Endodermal cell (in vitro differentiated cells): ENCODE measurements at regions not wholly inside any gene's neighbourhood (a gene's known extent, or its start where the extent isn't known, plus 50 kb on each side); places are given as distances from the start of the nearest gene placed in this dataset.

Experiments used
- DNase-seq: peaks from one replicate; pipeline ENCODE4 v3.0.0-alpha.2; 2017
- H3K27ac ChIP-seq: 2 replicates; pipeline ENCODE4 v1.5.1; 2013; ENCODE audit warnings: mild to moderate bottlenecking, low read depth, low read length, moderate library complexity
- H3K27me3 ChIP-seq: 2 replicates; pipeline ENCODE4 v1.6.1; 2013; ENCODE audit warnings: mild to moderate bottlenecking, low read length, moderate library complexity; ENCODE audit not compliant: insufficient read depth, control insufficient read depth, poor library complexity, severe bottlenecking
- H3K36me3 ChIP-seq: 2 replicates; pipeline ENCODE4 v1.7.0; 2013; ENCODE audit warnings: mild to moderate bottlenecking, low read length, moderate library complexity; ENCODE audit not compliant: control insufficient read depth, insufficient read depth
- H3K4me1 ChIP-seq: one replicate; pipeline ENCODE4 v1.7.0; 2013; ENCODE audit warnings: low read length; ENCODE audit not compliant: control insufficient read depth, insufficient read depth
- H3K4me3 ChIP-seq: 2 replicates; pipeline ENCODE4 v1.5.1; 2013; ENCODE audit warnings: mild to moderate bottlenecking, low read length, moderate library complexity
- H3K9ac ChIP-seq: 2 replicates; pipeline ENCODE4 v1.6.1; 2013; ENCODE audit warnings: mild to moderate bottlenecking, low read length, moderate library complexity; ENCODE audit not compliant: poor library complexity, severe bottlenecking; ENCODE audit errors: extremely low read depth
- H3K9me3 ChIP-seq: 2 replicates; pipeline ENCODE4 v1.6.1; 2013; ENCODE audit warnings: mild to moderate bottlenecking, low read length, moderate library complexity; ENCODE audit not compliant: control insufficient read depth
- H3K27ac Mint-ChIP-seq: 2 replicates; pipeline ENCODE4 v1.8.0; 2020; ENCODE audit warnings: mixed read lengths
- H3K27me3 Mint-ChIP-seq: 2 replicates; pipeline ENCODE4 v1.8.0; 2021; ENCODE audit warnings: mild to moderate bottlenecking, mixed read lengths; ENCODE audit not compliant: insufficient read depth
- H3K36me3 Mint-ChIP-seq: 2 replicates; pipeline ENCODE4 v1.8.0; 2020; ENCODE audit warnings: low read depth, mixed read lengths
- H3K4me1 Mint-ChIP-seq: 2 replicates; pipeline ENCODE4 v1.8.0; 2020; ENCODE audit warnings: mixed read lengths
- H3K4me3 Mint-ChIP-seq: 2 replicates; pipeline ENCODE4 v1.8.0; 2020; ENCODE audit warnings: mild to moderate bottlenecking, moderate library complexity, mixed read lengths
- H3K9me3 Mint-ChIP-seq: 2 replicates; pipeline ENCODE4 v1.8.0; 2020; ENCODE audit warnings: mild to moderate bottlenecking, mixed read lengths
- WGBS, 2 experiments: methylation state at CpG; one replicate each; pipeline versions ENCODE4 v1.1.5 to v1.1.7; 2013; ENCODE audit warnings: missing lambda C conversion rate in 2 of 2, mixed read lengths in 1 of 2; ENCODE audit not compliant: insufficient coverage in 1 of 2, insufficient read length in 1 of 2; 5-methylcytosine and 5-hydroxymethylcytosine counted together
- TF ChIP-seq, protein P1 (sequence below): fragments of 200-600 bp; sonication (generic); conservative IDR thresholded peaks from 2 replicates; pipeline ENCODE4 v1.5.0; 2021; ENCODE audit warnings: antibody characterized with exemption, mild to moderate bottlenecking

DNA sequence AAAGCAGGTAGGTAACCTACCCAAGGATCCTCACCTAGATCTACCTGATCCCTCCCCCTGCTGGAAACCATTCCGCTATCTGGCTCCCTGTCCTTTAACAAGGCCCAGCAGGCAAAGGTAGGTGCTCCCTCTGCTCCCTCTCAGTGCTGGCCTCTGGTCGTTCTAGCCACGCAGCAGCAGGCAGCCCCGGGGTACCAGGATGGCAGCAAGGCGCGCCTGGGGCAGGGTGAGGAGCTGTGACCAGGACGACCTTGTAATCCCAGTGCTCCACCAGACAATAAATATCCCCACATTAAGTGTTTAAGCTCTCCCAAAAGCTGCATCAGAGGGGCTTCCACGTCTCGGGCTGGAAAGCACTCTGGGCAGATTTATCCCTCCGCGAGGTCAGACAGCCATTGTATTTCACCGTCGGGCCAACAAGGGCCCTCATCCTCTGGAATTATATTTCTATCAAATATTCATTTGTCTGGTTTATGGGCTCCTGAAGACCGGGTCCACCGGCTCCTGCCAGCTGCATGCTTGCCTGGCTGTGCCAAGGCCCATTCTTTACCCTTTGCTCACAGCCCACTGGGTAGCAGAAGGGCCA is 81.3 kb downstream of the CHST1 start:
- Mint-ChIP-seq H3K27ac (no peak overlapping the region), H3K9me3 (no peaks in the 10 kb centered on the region), H3K36me3 (no peaks in the 10 kb centered on the region), H3K27me3 (peaks cover 31% of the 10 kb centered on the region), H3K4me3 (no peak overlapping the region), H3K4me1 (no peaks in the 10 kb centered on the region)
- no peaks in the 10 kb centered on the region for H3K36me3 ChIP-seq
- H3K9ac ChIP-seq: no peak overlapping the region
- no peaks in the 10 kb centered on the region for H3K9me3 ChIP-seq
- H3K27me3 ChIP-seq: peaks cover 28% of the 10 kb centered on the region
- no peak overlapping the region for H3K27ac ChIP-seq
- 88 to 93% methylated on average over 8 to 15 of the region's 15 CpGs for WGBS, 2 experiments
- TF ChIP-seq, protein P1, sequence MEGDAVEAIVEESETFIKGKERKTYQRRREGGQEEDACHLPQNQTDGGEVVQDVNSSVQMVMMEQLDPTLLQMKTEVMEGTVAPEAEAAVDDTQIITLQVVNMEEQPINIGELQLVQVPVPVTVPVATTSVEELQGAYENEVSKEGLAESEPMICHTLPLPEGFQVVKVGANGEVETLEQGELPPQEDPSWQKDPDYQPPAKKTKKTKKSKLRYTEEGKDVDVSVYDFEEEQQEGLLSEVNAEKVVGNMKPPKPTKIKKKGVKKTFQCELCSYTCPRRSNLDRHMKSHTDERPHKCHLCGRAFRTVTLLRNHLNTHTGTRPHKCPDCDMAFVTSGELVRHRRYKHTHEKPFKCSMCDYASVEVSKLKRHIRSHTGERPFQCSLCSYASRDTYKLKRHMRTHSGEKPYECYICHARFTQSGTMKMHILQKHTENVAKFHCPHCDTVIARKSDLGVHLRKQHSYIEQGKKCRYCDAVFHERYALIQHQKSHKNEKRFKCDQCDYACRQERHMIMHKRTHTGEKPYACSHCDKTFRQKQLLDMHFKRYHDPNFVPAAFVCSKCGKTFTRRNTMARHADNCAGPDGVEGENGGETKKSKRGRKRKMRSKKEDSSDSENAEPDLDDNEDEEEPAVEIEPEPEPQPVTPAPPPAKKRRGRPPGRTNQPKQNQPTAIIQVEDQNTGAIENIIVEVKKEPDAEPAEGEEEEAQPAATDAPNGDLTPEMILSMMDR: no peak
- no peak overlapping the region for H3K4me3 ChIP-seq
- no peak for DNase-seq
- no peaks in the 10 kb centered on the region for H3K4me1 ChIP-seq

DNA sequence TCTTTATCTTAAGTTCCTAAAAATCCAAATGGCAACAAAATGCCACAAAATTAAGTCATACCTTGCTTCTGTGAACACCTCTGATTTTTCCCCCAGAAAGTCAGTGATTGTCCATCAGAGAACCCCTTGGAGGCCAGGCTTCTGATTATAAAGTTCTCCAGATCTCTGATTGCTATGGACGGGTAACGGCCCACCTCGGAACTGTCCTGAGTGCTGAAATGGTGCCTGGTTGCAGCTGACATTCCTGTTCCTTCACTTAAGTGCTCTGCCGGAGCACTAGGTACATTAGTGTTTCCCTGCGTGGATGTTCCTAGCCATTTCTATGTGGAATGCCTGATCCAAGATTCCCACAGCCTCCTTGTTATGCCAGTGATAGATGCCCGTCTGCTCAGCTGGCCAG is 85.0 kb downstream of the CHST1 start:
- H3K9me3 ChIP-seq: no peaks in the 10 kb centered on the region
- Mint-ChIP-seq H3K27me3 (peaks cover 18% of the 10 kb centered on the region), H3K4me3 (no peak overlapping the region), H3K4me1 (peaks cover 12% of the 10 kb centered on the region), H3K9me3 (no peaks in the 10 kb centered on the region), H3K27ac (no peak overlapping the region), H3K36me3 (no peaks in the 10 kb centered on the region)
- peak; percentile 87 for DNase-seq
- TF ChIP-seq, protein P1: no peak
- H3K9ac ChIP-seq: no peak overlapping the region
- H3K27ac ChIP-seq: no peak overlapping the region
- H3K36me3 ChIP-seq: no peaks in the 10 kb centered on the region
- peaks cover 14% of the 10 kb centered on the region for H3K27me3 ChIP-seq
- H3K4me1 ChIP-seq: peaks cover 12% of the 10 kb centered on the region
- no peak overlapping the region for H3K4me3 ChIP-seq
- WGBS, 2 experiments: 36 to 49% methylated on average over 5 to 6 of the region's 6 CpGs

DNA sequence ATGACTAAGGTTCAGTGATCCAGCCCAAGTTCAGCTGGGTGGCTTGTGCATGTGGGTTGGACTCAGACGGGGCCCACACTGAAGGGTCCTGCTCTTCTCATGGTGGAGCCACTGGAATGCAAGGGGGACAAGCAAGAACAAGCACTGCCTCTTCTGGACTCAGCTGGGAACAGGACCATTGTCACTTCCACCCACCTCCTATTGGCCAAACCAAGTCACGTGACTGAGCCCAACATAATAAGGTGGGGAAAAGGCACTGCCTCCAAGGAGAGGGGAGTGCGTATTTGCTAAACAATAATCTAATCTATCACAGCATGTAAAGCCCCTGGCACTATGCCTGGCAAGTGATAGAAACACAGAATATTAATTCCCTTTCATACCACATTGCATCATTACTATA is 87.1 kb downstream of the CHST1 start:
- WGBS, 2 experiments: 86 to 100% methylated on average over 1 to 3 of the region's 3 CpGs
- Histone ChIP-seq H3K4me1 (peaks cover 12% of the 10 kb centered on the region), H3K27ac (no peak overlapping the region), H3K36me3 (no peaks in the 10 kb centered on the region), H3K4me3 (no peak overlapping the region), H3K9me3 (no peaks in the 10 kb centered on the region), H3K9ac (no peak overlapping the region), H3K27me3 (peaks cover 13% of the 10 kb centered on the region)
- Mint-ChIP-seq H3K9me3 (no peaks in the 10 kb centered on the region), H3K4me1 (peaks cover 12% of the 10 kb centered on the region), H3K36me3 (no peaks in the 10 kb centered on the region), H3K27me3 (peaks cover 26% of the 10 kb centered on the region), H3K4me3 (no peak overlapping the region), H3K27ac (no peak overlapping the region)
- DNase-seq: no peak
- TF ChIP-seq, protein P1: no peak
